Trophoblast cell (in vitro differentiated cells and primary cell): ENCODE measurements at regions not wholly inside any gene's neighbourhood (a gene's known extent, or its start where the extent isn't known, plus 50 kb on each side); places are given as distances from the start of the nearest gene placed in this dataset.

Experiments used
- DNase-seq, 2 donors: peaks; one replicate each; pipeline ENCODE4 v3.0.0-alpha.2; 2016
- H2AFZ ChIP-seq: 2 replicates; pipeline ENCODE4 v1.6.1; 2013; ENCODE audit warnings: low read length, moderate library complexity, mild to moderate bottlenecking; ENCODE audit not compliant: insufficient read depth, poor library complexity
- H2AK5ac ChIP-seq: 2 replicates; pipeline ENCODE4 v1.6.1; 2013; ENCODE audit warnings: mild to moderate bottlenecking, low read length
- H2BK120ac ChIP-seq: 2 replicates; pipeline ENCODE4 v1.6.1; 2013; ENCODE audit warnings: low read length, mild to moderate bottlenecking, moderate library complexity; ENCODE audit not compliant: insufficient read depth, poor library complexity
- H2BK12ac ChIP-seq: 2 replicates; pipeline ENCODE4 v1.6.1; 2013; ENCODE audit warnings: mild to moderate bottlenecking, low read length, moderate library complexity
- H2BK5ac ChIP-seq: 2 replicates; pipeline ENCODE4 v1.6.1; 2013; ENCODE audit warnings: low read length, low read depth, moderate library complexity, mild to moderate bottlenecking; ENCODE audit not compliant: poor library complexity
- H3K14ac ChIP-seq: 2 replicates; pipeline ENCODE4 v1.6.1; 2013; ENCODE audit warnings: mild to moderate bottlenecking, low read length
- H3K18ac ChIP-seq: 2 replicates; pipeline ENCODE4 v1.6.1; 2013; ENCODE audit warnings: mild to moderate bottlenecking, low read length
- H3K23ac ChIP-seq: 2 replicates; pipeline ENCODE4 v1.6.1; 2013; ENCODE audit warnings: low read length
- H3K27ac ChIP-seq: 2 replicates; pipeline ENCODE4 v1.5.1; 2013; ENCODE audit warnings: low read depth, mild to moderate bottlenecking, inconsistent platforms, low read length, moderate library complexity
- H3K27me3 ChIP-seq: 2 replicates; pipeline ENCODE4 v1.6.1; 2013; ENCODE audit warnings: inconsistent platforms, mild to moderate bottlenecking, low read length, moderate library complexity; ENCODE audit not compliant: insufficient read depth
- H3K36me3 ChIP-seq, 2 experiments: 1 replicate in 1 of 2; 2 replicates in 1 of 2; pipeline ENCODE4 v1.6.1; 2013; ENCODE audit warnings: low read length in 2 of 2, mild to moderate bottlenecking in 2 of 2, moderate library complexity in 1 of 2; ENCODE audit not compliant: insufficient read depth in 2 of 2, control insufficient read depth in 1 of 2
- H3K4ac ChIP-seq: 2 replicates; pipeline ENCODE4 v1.6.1; 2013; ENCODE audit warnings: low read depth, mild to moderate bottlenecking, low read length, moderate library complexity
- H3K4me1 ChIP-seq, 2 experiments: 1 replicate in 1 of 2; 2 replicates in 1 of 2; pipeline ENCODE4 v1.6.1; 2013; ENCODE audit warnings: low read length in 2 of 2, mild to moderate bottlenecking in 2 of 2, moderate library complexity in 1 of 2; ENCODE audit not compliant: insufficient read depth in 2 of 2, control insufficient read depth in 1 of 2
- H3K4me2 ChIP-seq: 2 replicates; pipeline ENCODE4 v1.6.1; 2013; ENCODE audit warnings: inconsistent platforms, mild to moderate bottlenecking, low read length, moderate library complexity
- H3K4me3 ChIP-seq: 2 replicates; pipeline ENCODE4 v1.5.1; 2013; ENCODE audit warnings: mild to moderate bottlenecking, low read depth, low read length, inconsistent platforms
- H3K79me1 ChIP-seq: one replicate; pipeline ENCODE4 v1.6.1; 2013; ENCODE audit warnings: low read length
- H3K79me2 ChIP-seq: 2 replicates; pipeline ENCODE4 v1.6.1; 2013; ENCODE audit warnings: low read length, mild to moderate bottlenecking; ENCODE audit not compliant: control insufficient read depth, insufficient read depth, poor library complexity
- H3K9ac ChIP-seq: 2 replicates; pipeline ENCODE4 v1.6.1; 2013; ENCODE audit warnings: mild to moderate bottlenecking, low read length
- H3K9me3 ChIP-seq: 2 replicates; pipeline ENCODE4 v1.6.1; 2013; ENCODE audit warnings: low read depth, mild to moderate bottlenecking, control low read depth, inconsistent platforms, low read length; ENCODE audit not compliant: insufficient read depth
- H4K12ac ChIP-seq: 2 replicates; pipeline ENCODE4 v1.6.1; 2013; ENCODE audit warnings: low read depth, mild to moderate bottlenecking, low read length, moderate library complexity
- H4K8ac ChIP-seq: 2 replicates; pipeline ENCODE4 v1.6.1; 2013; ENCODE audit warnings: low read depth, mild to moderate bottlenecking, low read length, moderate library complexity
- H4K91ac ChIP-seq: one replicate; pipeline ENCODE4 v1.6.1; 2013; ENCODE audit warnings: low read depth, mild to moderate bottlenecking, low read length, moderate library complexity
- WGBS: extraction: QIAGEN DNeasy Blood & Tissue Kit; methylation state at CpG from one replicate; pipeline ENCODE4 v1.1.7; 2013; ENCODE audit warnings: missing lambda C conversion rate; ENCODE audit not compliant: insufficient read length, insufficient coverage; ENCODE audit errors: extremely low coverage; 5-methylcytosine and 5-hydroxymethylcytosine counted together

- Histone ChIP-seq H2BK5ac (no peak overlapping the region), H2AFZ (no peak overlapping the region), H3K79me2 (no peaks in the 10 kb centered on the region), H4K12ac (no peak overlapping the region), H3K27me3 (no peaks in the 10 kb centered on the region), H3K14ac (no peak overlapping the region), H3K23ac (no peak overlapping the region), H3K9ac (no peak overlapping the region), H2BK120ac (no peak overlapping the region), H3K4me3 (no peak overlapping the region), H3K36me3 (no peaks in the 10 kb centered on the region), H3K27ac (no peak overlapping the region), H3K4me1 (peaks cover 2 to 10% of the 10 kb centered on the region in 2 experiments), H2BK12ac (no peak overlapping the region), H3K4me2 (no peak overlapping the region), H2AK5ac (no peak overlapping the region), H4K8ac (no peak overlapping the region), H3K9me3 (peaks cover 2% of the 10 kb centered on the region), H3K79me1 (no peaks in the 10 kb centered on the region), H3K18ac (no peak overlapping the region), H4K91ac (no peak overlapping the region), H3K4ac (no peak overlapping the region)
- no CpG with 5 or more reads among the region's 4 CpGs for WGBS
- DNase-seq, result no peak
Measured at GRCh38 chr11:134481933-134482527, 70.0 kb upstream of the B3GAT1 start.

GRCh38 chr11:134481135-134481534, 69.1 kb upstream of the B3GAT1 start:
- no CpG with 5 or more reads among the region's 3 CpGs for WGBS
- H3K27ac ChIP-seq, result no peak overlapping the region

GRCh38 chr11:134480136-134480712, 68.2 kb upstream of the B3GAT1 start:
- H3K9me3 ChIP-seq, result no peaks in the 10 kb centered on the region
- H4K91ac ChIP-seq, result no peak overlapping the region
- no peak overlapping the region for H3K14ac ChIP-seq
- H3K27ac ChIP-seq, result no peak overlapping the region
- no peak overlapping the region for H3K9ac ChIP-seq
- H3K79me1 ChIP-seq, result no peaks in the 10 kb centered on the region
- no peak overlapping the region for H2BK5ac ChIP-seq
- no peaks in the 10 kb centered on the region for H3K36me3 ChIP-seq
- H3K79me2 ChIP-seq, result no peaks in the 10 kb centered on the region
- peak; percentile 19 to 22 for DNase-seq
- H2BK120ac ChIP-seq, result no peak overlapping the region
- H3K27me3 ChIP-seq, result no peaks in the 10 kb centered on the region
- H3K4me1 ChIP-seq, result peaks cover 2 to 10% of the 10 kb centered on the region in 2 experiments
- H2AFZ ChIP-seq, result no peak overlapping the region
- H3K18ac ChIP-seq, result no peak overlapping the region
- H2BK12ac ChIP-seq, result no peak overlapping the region
- no peak overlapping the region for H3K4me2 ChIP-seq
- no peak overlapping the region for H4K8ac ChIP-seq
- H3K4ac ChIP-seq, result no peak overlapping the region
- no CpG with 5 or more reads among the region's 5 CpGs for WGBS
- no peak overlapping the region for H3K4me3 ChIP-seq
- no peak overlapping the region for H4K12ac ChIP-seq
- no peak overlapping the region for H2AK5ac ChIP-seq
- no peak overlapping the region for H3K23ac ChIP-seq

More at GRCh38 chr11:134481135-134481534, 69.1 kb upstream of the B3GAT1 start:
- DNase-seq, result no peak
- Histone ChIP-seq H2BK5ac (no peak overlapping the region), H2AFZ (no peak overlapping the region), H3K14ac (no peak overlapping the region), H3K79me2 (no peaks in the 10 kb centered on the region), H4K8ac (no peak overlapping the region), H3K4me1 (peaks cover 2 to 10% of the 10 kb centered on the region in 2 experiments), H4K91ac (no peak overlapping the region), H3K18ac (no peak overlapping the region), H4K12ac (no peak overlapping the region), H2BK120ac (no peak overlapping the region), H2BK12ac (no peak overlapping the region), H3K4ac (no peak overlapping the region), H3K9ac (no peak overlapping the region), H3K4me3 (no peak overlapping the region), H3K27me3 (no peaks in the 10 kb centered on the region), H3K36me3 (no peaks in the 10 kb centered on the region), H3K23ac (no peak overlapping the region), H3K9me3 (peaks cover 2% of the 10 kb centered on the region), H3K4me2 (no peak overlapping the region), H2AK5ac (no peak overlapping the region), H3K79me1 (no peaks in the 10 kb centered on the region)

- Histone ChIP-seq H3K27me3 (no peaks in the 10 kb centered on the region), H2BK12ac (no peak overlapping the region), H3K9ac (no peak overlapping the region), H3K79me2 (no peaks in the 10 kb centered on the region), H3K18ac (no peak overlapping the region), H3K27ac (no peak overlapping the region), H3K4me1 (peaks cover 2 to 10% of the 10 kb centered on the region in 2 experiments), H2BK5ac (no peak overlapping the region), H3K4me2 (no peak overlapping the region), H3K79me1 (no peaks in the 10 kb centered on the region), H4K12ac (no peak overlapping the region), H3K4me3 (peak overlapping the region; percentile 57), H3K9me3 (no peaks in the 10 kb centered on the region), H3K23ac (no peak overlapping the region), H4K91ac (no peak overlapping the region), H4K8ac (no peak overlapping the region), H2AFZ (no peak overlapping the region), H2BK120ac (no peak overlapping the region), H3K14ac (no peak overlapping the region), H3K4ac (no peak overlapping the region), H2AK5ac (no peak overlapping the region), H3K36me3 (no peaks in the 10 kb centered on the region)
- WGBS, result no CpG with 5 or more reads among the region's 21 CpGs
- DNase-seq, result peak in 1 of 2 donors; percentile 49
Measured at GRCh38 chr11:134479206-134480135, 67.4 kb upstream of the B3GAT1 start.
